Activated CD4-positive, CD25-positive, alpha-beta regulatory T cell treated with anti-CD3 and anti-CD28 coated beads, Interleukin-2, amount 50 U/mL, for 72 hours (primary cell): ENCODE measurements at regions not wholly inside any gene's neighbourhood (a gene's known extent, or its start where the extent isn't known, plus 50 kb on each side); places are given as distances from the start of the nearest gene placed in this dataset.
"Not testable (repeated sequence)": the region's sequence is repeated elsewhere in the genome, so short reads cannot be mapped to it uniquely, and the experiment has no call there.

Source experiments
- DNase-seq: peaks from one replicate; pipeline ENCODE4 v3.0.0; 2021

- DNase-seq: no peak
Observed at GRCh38 chr3:82240322-82240721, 478.9 kb upstream of the GBE1 start.

- no peak for DNase-seq
Observed at GRCh38 chr3:82236257-82236656, 474.8 kb upstream of the GBE1 start.

GRCh38 chr3:82229397-82229796 is 468.0 kb upstream of the GBE1 start:
- no peak for DNase-seq

GRCh38 chr3:82224661-82225060 is 463.2 kb upstream of the GBE1 start:
- DNase-seq: no peak

GRCh38 chr3:82222401-82222800 is 461.0 kb upstream of the GBE1 start:
- no peak for DNase-seq

- no peak for DNase-seq
Observed at GRCh38 chr3:82217571-82217970, 456.1 kb upstream of the GBE1 start.

GRCh38 chr3:82208002-82208710 is 446.7 kb upstream of the GBE1 start:
- no peak for DNase-seq

- DNase-seq: no peak
Observed at GRCh38 chr3:82202269-82202668, 440.8 kb upstream of the GBE1 start.

- DNase-seq: no peak
Observed at GRCh38 chr3:82201316-82201715, 439.9 kb upstream of the GBE1 start.

GRCh38 chr3:82198009-82198408 is 436.6 kb upstream of the GBE1 start:
- no peak for DNase-seq

- DNase-seq: no peak
Observed at GRCh38 chr3:82196645-82197044, 435.2 kb upstream of the GBE1 start.

- no peak for DNase-seq
Observed at GRCh38 chr3:82194870-82195269, 433.4 kb upstream of the GBE1 start.

- no peak for DNase-seq
Observed at GRCh38 chr3:82186017-82186416, 424.6 kb upstream of the GBE1 start.

GRCh38 chr3:82179291-82179690 is 417.8 kb upstream of the GBE1 start:
- DNase-seq: no peak

GRCh38 chr3:82178291-82178690 is 416.8 kb upstream of the GBE1 start:
- no peak for DNase-seq

- DNase-seq: no peak
Observed at GRCh38 chr3:82177774-82178173, 416.3 kb upstream of the GBE1 start.

GRCh38 chr3:82165266-82165665 is 403.8 kb upstream of the GBE1 start:
- no peak for DNase-seq

- no peak for DNase-seq
Observed at GRCh38 chr3:82163907-82164520, 402.6 kb upstream of the GBE1 start.

- DNase-seq: no peak
Observed at GRCh38 chr3:82157952-82158351, 396.5 kb upstream of the GBE1 start.

- DNase-seq: not testable (repeated sequence)
Observed at GRCh38 chr3:82153892-82154291, 392.4 kb upstream of the GBE1 start.

GRCh38 chr3:82145742-82146141 is 384.3 kb upstream of the GBE1 start:
- DNase-seq: no peak

GRCh38 chr3:82144811-82145210 is 383.4 kb upstream of the GBE1 start:
- no peak for DNase-seq

GRCh38 chr3:82143661-82144412 is 382.4 kb upstream of the GBE1 start:
- DNase-seq: no peak

- no peak for DNase-seq
Observed at GRCh38 chr3:82141592-82141991, 380.1 kb upstream of the GBE1 start.
